ENCODE measurements at regions not wholly inside any gene's neighbourhood (a gene's known extent, or its start where the extent isn't known, plus 50 kb on each side); places are given as distances from the start of the nearest gene placed in this dataset.
"Not testable (repeated sequence)": the region's sequence is repeated elsewhere in the genome, so short reads cannot be mapped to it uniquely, and the experiment has no call there.

DNA sequence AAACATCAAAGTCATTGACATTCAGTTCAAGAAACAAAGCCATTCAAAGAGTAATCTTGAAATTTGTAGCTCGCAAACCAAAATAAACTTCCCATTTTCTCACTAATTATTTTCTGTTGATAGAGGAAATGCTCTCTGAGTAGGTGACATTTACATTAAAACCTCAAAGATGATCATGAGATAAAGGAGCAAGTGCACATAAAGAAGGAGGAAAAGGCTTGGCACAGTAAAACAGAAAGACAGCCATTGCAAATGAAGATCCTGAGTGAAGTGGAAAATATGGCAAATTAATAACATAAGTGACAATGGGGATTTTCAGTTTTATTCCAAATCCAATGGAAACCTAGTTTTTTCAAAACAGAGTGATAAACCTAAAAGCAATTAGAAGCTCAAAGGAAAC is 2320.8 kb downstream of the ARAP2 start:
- DNase-seq, result no peak

- no peak for DNase-seq
These were observed 2320.1 kb downstream of the ARAP2 start for GRCh38 chr4:33924239-33924638.

GRCh38 chr4:33924811-33925210 is 2319.5 kb downstream of the ARAP2 start:
- DNase-seq, result no peak

- DNase-seq, result no peak
These were observed 2313.8 kb downstream of the ARAP2 start for GRCh38 chr4:33930497-33930896.

- DNase-seq, result no peak
These were observed 2313.3 kb downstream of the ARAP2 start for GRCh38 chr4:33931026-33931425.

DNA sequence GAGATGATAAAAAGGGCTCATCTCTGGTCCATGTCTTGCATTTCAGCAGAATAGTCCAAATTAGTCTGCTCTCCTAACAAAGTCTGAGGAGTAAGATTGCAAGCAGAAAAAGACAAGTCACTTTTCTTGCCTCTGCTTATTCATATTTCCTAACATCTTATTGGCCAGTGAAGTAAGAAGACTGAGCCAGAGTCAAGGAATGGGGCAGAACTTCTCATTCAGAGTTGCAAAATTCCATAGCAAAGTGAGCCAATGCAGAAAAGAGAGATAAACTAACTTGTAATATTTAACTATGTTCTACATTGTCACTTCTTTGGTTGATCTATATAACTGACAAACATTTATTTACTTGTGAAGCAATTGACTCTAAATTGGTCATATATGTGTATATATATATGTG is 2304.0 kb downstream of the ARAP2 start:
- DNase-seq, result no peak

DNA sequence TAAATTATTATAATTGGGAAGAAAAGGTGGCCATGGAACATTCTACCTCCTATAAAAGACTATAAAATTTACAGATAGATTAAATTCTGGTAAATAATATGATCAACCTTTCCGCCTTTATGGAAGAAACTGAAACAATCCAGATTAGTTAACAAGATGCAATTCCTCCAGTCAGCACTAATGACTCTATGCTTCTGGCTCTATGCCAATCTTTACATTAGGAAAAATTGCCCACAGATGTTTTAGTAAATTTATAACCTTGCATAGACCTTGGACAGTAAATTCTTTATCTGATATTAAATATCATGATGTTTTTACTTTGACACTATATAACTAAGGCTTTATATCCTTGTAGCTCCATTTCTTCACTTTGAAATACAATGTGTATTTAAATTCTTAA is 2302.5 kb downstream of the ARAP2 start:
- no peak for DNase-seq

DNA sequence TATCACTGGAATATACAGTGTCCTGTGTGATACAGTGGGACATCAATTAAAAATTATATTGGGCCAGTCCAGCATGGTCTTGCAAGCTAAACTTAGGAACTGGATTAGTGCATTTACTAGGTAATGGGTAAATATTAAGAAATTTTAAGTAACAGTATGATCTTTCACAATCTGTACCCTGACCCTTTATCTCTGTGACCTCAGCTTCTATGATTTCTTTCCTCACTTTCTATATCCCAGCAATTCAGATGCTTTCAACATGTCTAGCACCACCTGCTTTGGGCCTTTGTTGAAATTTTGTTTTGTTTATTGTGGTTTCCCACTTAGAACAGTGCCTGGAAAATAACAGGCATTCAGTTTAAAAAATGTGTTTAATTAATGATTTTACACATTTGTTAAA is 2295.4 kb downstream of the ARAP2 start:
- DNase-seq, result no peak

GRCh38 chr4:33953848-33954247 is 2290.5 kb downstream of the ARAP2 start:
- not testable (repeated sequence) for DNase-seq

DNA sequence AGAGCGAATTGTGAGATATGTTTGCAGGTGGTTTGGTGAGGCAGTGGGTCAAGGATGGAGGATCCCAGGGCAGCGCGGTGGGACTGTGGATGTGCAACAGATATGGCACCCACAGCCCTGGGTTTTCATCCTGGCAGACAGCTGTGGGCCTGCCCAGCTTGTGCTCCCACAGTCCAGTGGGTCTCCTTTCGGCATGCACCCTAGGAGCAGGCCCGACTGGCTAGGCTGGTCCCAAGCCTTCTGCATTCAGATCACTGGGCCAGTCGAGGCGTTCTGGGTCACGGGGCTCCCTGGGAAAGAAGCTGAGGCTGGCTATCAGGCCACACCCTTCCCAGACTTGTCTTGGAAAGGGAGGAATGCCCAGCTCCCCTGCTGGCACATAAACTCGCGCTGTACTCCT is 2289.6 kb downstream of the ARAP2 start:
- DNase-seq, result no peak

DNA sequence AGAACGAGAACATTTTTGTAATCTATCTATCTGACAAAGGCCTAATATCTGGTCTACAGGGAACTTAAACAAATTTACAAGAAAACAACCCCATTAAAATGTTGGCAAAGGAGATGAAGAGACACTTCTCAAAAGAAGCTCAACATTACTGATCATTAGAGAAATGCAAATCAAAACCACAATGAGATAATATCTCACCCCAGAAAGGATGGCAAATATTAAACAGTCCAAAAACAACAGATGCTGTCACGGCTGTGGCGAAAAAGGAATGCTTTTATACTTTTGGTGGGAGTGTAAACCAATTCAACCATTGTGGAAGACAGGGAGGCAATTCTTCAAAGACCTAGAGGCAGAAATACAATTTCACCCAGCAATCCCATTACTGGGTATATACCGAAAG is 2284.8 kb downstream of the ARAP2 start:
- DNase-seq, result no peak

DNA sequence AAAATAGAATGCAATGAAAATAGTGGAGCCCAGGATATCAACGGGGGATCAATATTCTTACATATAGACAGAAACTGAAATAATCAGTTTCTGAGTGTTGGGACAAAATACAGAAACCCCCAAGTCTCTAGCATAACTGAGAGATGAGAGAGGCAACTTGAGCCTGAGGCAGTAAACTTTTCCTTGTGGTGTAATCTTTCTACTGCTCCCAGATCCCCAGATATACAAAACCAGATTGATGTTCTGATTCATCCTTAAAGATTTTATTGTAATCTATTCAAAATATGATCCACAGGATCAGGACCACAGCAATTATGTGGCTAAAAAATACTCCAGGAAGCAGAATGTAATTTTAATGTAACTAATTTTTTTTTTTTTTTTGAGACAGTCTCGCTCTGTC is 2282.6 kb downstream of the ARAP2 start:
- DNase-seq, result no peak

DNA sequence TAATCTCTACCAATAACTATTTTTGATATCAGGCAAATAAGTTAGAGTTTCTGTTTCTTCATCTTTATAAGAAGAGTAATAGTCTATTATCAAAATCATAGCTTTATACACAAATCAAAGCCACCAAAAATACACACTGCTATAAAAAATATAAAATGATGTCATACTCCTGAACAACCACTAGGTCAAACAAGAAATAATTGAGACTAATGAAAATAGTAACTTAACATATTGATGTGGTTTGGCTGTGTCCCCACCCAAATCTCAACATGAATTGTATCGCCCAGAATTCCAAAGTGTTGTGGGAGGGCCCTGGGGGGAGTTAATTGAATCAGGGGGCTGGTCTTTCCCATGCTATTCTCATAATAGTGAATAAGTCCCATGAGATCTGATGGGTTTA is 2277.5 kb downstream of the ARAP2 start:
- DNase-seq, result no peak

DNA sequence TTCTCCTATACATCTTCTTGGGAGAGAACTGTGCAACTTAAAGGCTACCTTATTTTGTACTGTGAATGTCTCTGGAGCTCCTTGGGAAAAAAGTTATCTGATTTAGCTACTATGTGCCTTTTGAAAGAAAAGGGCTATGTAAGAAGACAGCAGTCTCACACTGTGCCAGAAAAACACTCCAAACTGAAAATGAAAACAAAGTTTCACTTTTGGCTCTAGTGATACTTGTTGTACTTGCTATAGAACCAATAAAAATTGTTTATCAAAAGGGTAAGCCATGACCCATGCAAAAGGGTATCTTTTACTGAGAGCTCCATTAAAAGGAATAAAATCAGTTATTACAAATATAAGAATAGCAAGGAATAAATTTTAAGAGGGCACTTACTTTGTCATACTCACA is 2270.0 kb downstream of the ARAP2 start:
- DNase-seq, result no peak

DNA sequence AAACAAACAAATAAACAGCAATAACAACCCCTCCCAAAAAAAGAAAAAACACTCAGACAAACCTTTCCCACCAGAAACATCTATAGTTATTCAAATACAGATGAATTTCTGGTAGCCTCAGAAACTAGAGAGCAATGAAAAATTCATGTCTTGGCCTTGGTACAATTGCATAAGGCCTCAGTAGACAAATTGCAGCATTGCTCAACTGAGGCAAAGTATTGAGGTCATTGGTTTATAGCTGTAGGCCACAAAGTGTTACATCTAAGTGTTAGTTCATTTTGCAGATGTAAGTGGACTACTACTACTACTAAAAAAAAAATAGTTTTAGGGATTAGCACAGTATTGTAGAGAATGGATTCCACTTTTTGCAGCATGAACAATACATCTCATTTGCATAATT is 2268.3 kb downstream of the ARAP2 start:
- DNase-seq, result no peak

DNA sequence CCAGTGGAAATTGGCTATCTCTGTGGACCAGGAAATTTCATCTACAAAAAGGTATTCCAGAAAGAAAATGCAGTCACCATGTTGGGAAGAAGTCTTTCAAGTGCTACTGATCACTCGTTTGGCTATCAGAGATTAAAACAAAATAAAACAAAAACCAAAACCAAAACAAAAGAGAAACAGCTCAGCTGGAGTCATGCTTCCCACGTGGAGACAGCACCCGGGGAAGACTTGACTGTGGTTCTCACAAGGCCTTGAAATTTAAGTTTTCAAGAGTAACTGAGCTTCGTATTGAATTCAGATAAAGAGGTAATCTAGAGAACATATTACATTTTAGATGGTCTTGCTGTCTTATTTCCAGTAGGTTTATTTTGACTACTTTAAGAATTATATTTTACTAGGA is 2264.5 kb downstream of the ARAP2 start:
- not testable (repeated sequence) for DNase-seq

- DNase-seq, result no peak
These were observed 2264.0 kb downstream of the ARAP2 start for GRCh38 chr4:33980361-33980760.

GRCh38 chr4:33989820-33990443 is 2254.4 kb downstream of the ARAP2 start:
- DNase-seq, result no peak

- DNase-seq, result no peak
These were observed 2248.1 kb downstream of the ARAP2 start for GRCh38 chr4:33996075-33996718.

GRCh38 chr4:33998291-33998690 is 2246.0 kb downstream of the ARAP2 start:
- DNase-seq, result no peak

DNA sequence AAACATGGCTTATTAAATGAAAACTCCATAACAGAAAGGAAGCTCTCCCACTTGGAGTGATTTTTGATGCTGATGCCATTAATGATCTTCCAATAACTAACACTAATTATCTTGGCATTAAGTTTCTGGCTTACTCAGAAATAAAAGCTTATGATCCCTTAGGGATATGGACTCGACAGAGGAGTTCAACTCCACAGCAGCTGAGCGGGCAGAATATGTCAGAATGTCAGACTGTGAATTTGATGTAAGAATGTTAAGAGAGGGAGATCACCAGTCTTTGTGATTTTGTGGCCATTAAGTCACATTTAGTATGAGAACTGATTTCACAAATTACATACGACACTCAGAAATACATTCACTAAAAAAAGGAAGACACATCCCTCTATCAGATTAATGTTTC is 2244.0 kb downstream of the ARAP2 start:
- DNase-seq, result no peak

GRCh38 chr4:34006540-34006939 is 2237.8 kb downstream of the ARAP2 start:
- DNase-seq, result not testable (repeated sequence)

DNA sequence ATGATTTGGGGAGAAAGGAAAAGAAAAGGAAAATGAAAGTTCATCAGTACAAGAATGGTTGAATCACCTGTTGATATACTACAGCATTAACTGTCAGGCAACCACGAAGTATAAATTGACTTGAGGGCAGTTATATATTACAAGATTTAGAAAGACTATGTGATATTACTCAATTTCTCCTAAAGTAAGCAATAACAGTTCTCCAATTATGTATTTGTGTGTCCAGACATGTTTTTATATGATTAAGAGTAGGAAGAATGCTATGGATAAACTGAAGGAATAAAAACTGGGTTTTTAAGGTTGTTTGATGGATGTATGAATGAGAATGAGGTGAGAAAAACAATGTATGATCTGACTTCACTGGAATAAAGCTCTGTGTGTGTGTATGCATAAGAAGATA is 2234.4 kb downstream of the ARAP2 start:
- no peak for DNase-seq

GRCh38 chr4:34010751-34011519 is 2233.4 kb downstream of the ARAP2 start:
- no peak for DNase-seq
